GM19025 (cell line): ENCODE measurements at regions not wholly inside any gene's neighbourhood (a gene's known extent, or its start where the extent isn't known, plus 50 kb on each side); places are given as distances from the start of the nearest gene placed in this dataset.
A peak's percentile ranks its signal among the peaks of the same experiment; 100 is the strongest.

ENCODE experiments used
- ATAC-seq: cut with Tn5 transposase; IDR thresholded peaks from one replicate; pipeline ENCODE4 v1.9.1; 2021; ENCODE audit warnings: mild to moderate bottlenecking, low read depth, moderate library complexity; ENCODE audit not compliant: unreplicated experiment

- no peak for ATAC-seq
Measured at GRCh38 chr9:20291201-20291600, 331.1 kb downstream of the MLLT3 start.

GRCh38 chr9:20290257-20290656, 332.0 kb downstream of the MLLT3 start:
- no peak for ATAC-seq

- peak; percentile 37 for ATAC-seq
Measured at GRCh38 chr9:20289423-20290010, 332.8 kb downstream of the MLLT3 start.

- no peak for ATAC-seq
Measured at GRCh38 chr9:20286969-20287368, 335.3 kb downstream of the MLLT3 start.

GRCh38 chr9:20286154-20286700, 336.1 kb downstream of the MLLT3 start:
- no peak for ATAC-seq

GRCh38 chr9:20284601-20285289, 337.6 kb downstream of the MLLT3 start:
- no peak for ATAC-seq

GRCh38 chr9:20280330-20280729, 342.0 kb downstream of the MLLT3 start:
- no peak for ATAC-seq

GRCh38 chr9:20276762-20277161, 345.5 kb downstream of the MLLT3 start:
- no peak for ATAC-seq

- ATAC-seq: no peak
Measured at GRCh38 chr9:20271723-20272122, 350.6 kb downstream of the MLLT3 start.

- no peak for ATAC-seq
Measured at GRCh38 chr9:20271096-20271495, 351.2 kb downstream of the MLLT3 start.

GRCh38 chr9:20270161-20270560, 352.1 kb downstream of the MLLT3 start:
- no peak for ATAC-seq

GRCh38 chr9:20269620-20270019, 352.7 kb downstream of the MLLT3 start:
- ATAC-seq: no peak

GRCh38 chr9:20264896-20265295, 357.4 kb downstream of the MLLT3 start:
- ATAC-seq: no peak

GRCh38 chr9:20262611-20263010, 359.7 kb downstream of the MLLT3 start:
- no peak for ATAC-seq

GRCh38 chr9:20256284-20256948, 365.9 kb downstream of the MLLT3 start:
- ATAC-seq: no peak

- no peak for ATAC-seq
Measured at GRCh38 chr9:20255052-20255451, 367.2 kb downstream of the MLLT3 start.

GRCh38 chr9:20253635-20254034, 368.7 kb downstream of the MLLT3 start:
- ATAC-seq: no peak

- ATAC-seq: no peak
Measured at GRCh38 chr9:20252778-20253177, 369.5 kb downstream of the MLLT3 start.

GRCh38 chr9:20250791-20251190, 371.5 kb downstream of the MLLT3 start:
- ATAC-seq: no peak

GRCh38 chr9:20244271-20244670, 378.0 kb downstream of the MLLT3 start:
- no peak for ATAC-seq

GRCh38 chr9:20243841-20244240, 378.5 kb downstream of the MLLT3 start:
- no peak for ATAC-seq
